Fibroblast of pulmonary artery (primary cell): ENCODE measurements at regions not wholly inside any gene's neighbourhood (a gene's known extent, or its start where the extent isn't known, plus 50 kb on each side); places are given as distances from the start of the nearest gene placed in this dataset.
"Not testable (repeated sequence)": the region's sequence is repeated elsewhere in the genome, so short reads cannot be mapped to it uniquely, and the experiment has no call there.

ENCODE experiments used
- DNase-seq: peaks from one replicate; pipeline ENCODE4 v3.0.0-alpha.2; 2010; ENCODE audit warnings: low read depth
- H3K4me3 ChIP-seq: replicated peaks from 2 replicates; pipeline ENCODE4 v1.5.1; 2011; ENCODE audit warnings: low read depth, mild to moderate bottlenecking, control low read depth, low read length, moderate library complexity
- CTCF ChIP-seq: IDR thresholded peaks from 2 replicates; pipeline ENCODE4 v1.5.1; 2011; ENCODE audit warnings: mild to moderate bottlenecking, control low read depth, low read length, inconsistent platforms; ENCODE audit errors: missing control alignments

GRCh38 chr7:112959276-112959675, 127.4 kb downstream of the GPR85 start:
- H3K4me3 ChIP-seq = no peak overlapping the region
- DNase-seq = no peak
- no peak for TF ChIP-seq CTCF

DNA sequence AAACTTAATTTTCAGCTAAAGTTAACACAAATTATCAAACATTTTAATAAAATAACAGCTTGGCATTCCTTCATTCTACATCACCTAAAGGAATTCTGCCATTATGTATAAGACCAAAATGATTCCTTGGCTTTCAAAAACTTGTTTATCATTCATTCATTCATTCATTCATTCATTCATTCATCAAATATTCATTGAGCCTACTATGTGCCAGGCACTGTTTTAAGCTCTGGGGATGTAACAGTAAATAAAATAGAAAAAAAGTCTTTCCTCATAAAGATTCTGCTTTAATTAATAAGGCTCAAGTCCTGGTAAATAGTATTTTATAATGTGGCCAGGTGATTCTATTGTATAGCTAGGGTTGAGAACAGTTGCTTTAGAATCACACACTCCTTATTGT, 127.9 kb downstream of the GPR85 start:
- no peak for TF ChIP-seq CTCF
- DNase-seq = no peak
- H3K4me3 ChIP-seq = no peak overlapping the region

- DNase-seq = no peak
- no peak for TF ChIP-seq CTCF
Observed at GRCh38 chr7:112957901-112958300, 128.7 kb downstream of the GPR85 start.

GRCh38 chr7:112953031-112953430, 133.6 kb downstream of the GPR85 start:
- not testable (repeated sequence) for H3K4me3 ChIP-seq, DNase-seq

More at GRCh38 chr7:112957901-112958300, 128.7 kb downstream of the GPR85 start:
- H3K4me3 ChIP-seq = no peak overlapping the region

- TF ChIP-seq CTCF = no peak
- no peak for DNase-seq
- H3K4me3 ChIP-seq = no peak overlapping the region
Observed at GRCh38 chr7:112951070-112951469, 135.6 kb downstream of the GPR85 start.

DNA sequence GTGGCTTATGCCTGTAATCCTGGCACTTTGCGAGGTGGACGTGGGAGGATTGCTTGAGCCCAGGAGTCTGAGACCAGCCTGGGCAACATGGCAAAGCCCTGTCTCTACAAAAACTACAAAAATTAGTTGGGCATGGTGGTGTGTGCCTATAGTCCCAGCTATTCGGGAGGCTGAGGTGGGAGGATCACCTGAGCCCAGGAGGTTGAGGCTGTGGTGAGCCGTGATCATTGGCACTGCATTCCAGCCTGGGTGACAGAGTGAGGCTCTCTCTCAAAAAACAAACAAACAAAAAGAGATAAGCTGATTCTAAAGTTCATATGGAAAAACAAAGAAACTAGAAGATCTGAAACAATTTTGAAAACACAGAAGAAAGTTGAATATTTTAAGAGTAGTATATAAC, 136.9 kb downstream of the GPR85 start:
- not testable (repeated sequence) for DNase-seq, H3K4me3 ChIP-seq

- TF ChIP-seq CTCF = no peak
- H3K4me3 ChIP-seq = no peak overlapping the region
- DNase-seq = no peak
Observed at GRCh38 chr7:112946350-112946749, 140.3 kb downstream of the GPR85 start.

GRCh38 chr7:112945046-112945445, 141.6 kb downstream of the GPR85 start:
- H3K4me3 ChIP-seq = no peak overlapping the region
- TF ChIP-seq CTCF = no peak
- no peak for DNase-seq
